Lower lobe of right lung (tissue), 2 donors: ENCODE measurements at regions not wholly inside any gene's neighbourhood (a gene's known extent, or its start where the extent isn't known, plus 50 kb on each side); places are given as distances from the start of the nearest gene placed in this dataset.

Experiments
- ATAC-seq, 2 donors: fragments of 200-7000 bp; cut with Tn5 transposase; one replicate each; pipeline ENCODE4 v1.9.1; 2020 to 2022; ENCODE audit warnings: mild to moderate bottlenecking in 2 of 2, moderate library complexity in 2 of 2
- DNase-seq: peaks from one replicate; pipeline ENCODE4 v3.0.0-alpha.2; 2020
- H3K27ac ChIP-seq: fragments of 200-600 bp; one replicate; pipeline ENCODE4 v1.8.0; 2022
- H3K27me3 ChIP-seq: fragments of 200-600 bp; one replicate; pipeline ENCODE4 v1.8.0; 2022; ENCODE audit warnings: low read depth
- H3K36me3 ChIP-seq: fragments of 200-600 bp; one replicate; pipeline ENCODE4 v1.8.0; 2022; ENCODE audit warnings: mild to moderate bottlenecking
- H3K4me1 ChIP-seq: fragments of 200-600 bp; one replicate; pipeline ENCODE4 v1.8.0; 2022
- H3K4me3 ChIP-seq: fragments of 200-600 bp; one replicate; pipeline ENCODE4 v1.8.0; 2022; ENCODE audit warnings: mild to moderate bottlenecking
- H3K9me3 ChIP-seq: fragments of 200-600 bp; one replicate; pipeline ENCODE4 v1.8.0; 2022
- intact Hi-C: fragments of 100-400 bp; cut with DNase I; formaldehyde crosslinking; loops from one replicate; pipeline ENCODE4 v1.11.0; 2022
- TF ChIP-seq, protein P1 (sequence below): fragments of 200-600 bp; IDR thresholded peaks from one replicate; pipeline ENCODE4 v1.8.0; 2022; ENCODE audit warnings: antibody characterized with exemption, mild to moderate bottlenecking
- donor health status: DM: no; HTN: yes; CAD: no; lungs with severe emphysema.

DNA sequence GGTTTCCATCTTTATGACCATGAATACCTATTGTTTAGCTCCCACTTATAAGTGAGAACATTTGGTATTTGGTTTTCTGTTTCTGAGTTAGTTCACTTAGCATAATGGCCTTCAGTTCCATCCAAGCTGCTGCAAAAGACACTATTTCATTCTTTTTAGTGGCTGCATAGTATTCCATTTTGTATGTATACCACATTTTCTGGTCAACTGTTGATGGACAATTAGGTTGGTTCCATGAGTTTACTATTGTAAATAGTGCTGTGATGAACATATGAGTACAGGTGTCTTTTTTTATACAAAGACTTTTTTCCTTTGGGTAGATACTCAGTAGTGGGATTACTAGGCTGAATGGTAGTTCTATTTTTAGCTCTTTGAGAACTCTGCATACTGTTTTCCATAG, 87.8 kb upstream of the GOT2 start:
- Histone ChIP-seq H3K27ac (no peak overlapping the region), H3K27me3 (peaks cover 4% of the 10 kb centered on the region), H3K4me3 (no peak overlapping the region), H3K4me1 (no peaks in the 10 kb centered on the region), H3K36me3 (no peaks in the 10 kb centered on the region), H3K9me3 (peaks cover 4% of the 10 kb centered on the region)
- TF ChIP-seq, protein P1, sequence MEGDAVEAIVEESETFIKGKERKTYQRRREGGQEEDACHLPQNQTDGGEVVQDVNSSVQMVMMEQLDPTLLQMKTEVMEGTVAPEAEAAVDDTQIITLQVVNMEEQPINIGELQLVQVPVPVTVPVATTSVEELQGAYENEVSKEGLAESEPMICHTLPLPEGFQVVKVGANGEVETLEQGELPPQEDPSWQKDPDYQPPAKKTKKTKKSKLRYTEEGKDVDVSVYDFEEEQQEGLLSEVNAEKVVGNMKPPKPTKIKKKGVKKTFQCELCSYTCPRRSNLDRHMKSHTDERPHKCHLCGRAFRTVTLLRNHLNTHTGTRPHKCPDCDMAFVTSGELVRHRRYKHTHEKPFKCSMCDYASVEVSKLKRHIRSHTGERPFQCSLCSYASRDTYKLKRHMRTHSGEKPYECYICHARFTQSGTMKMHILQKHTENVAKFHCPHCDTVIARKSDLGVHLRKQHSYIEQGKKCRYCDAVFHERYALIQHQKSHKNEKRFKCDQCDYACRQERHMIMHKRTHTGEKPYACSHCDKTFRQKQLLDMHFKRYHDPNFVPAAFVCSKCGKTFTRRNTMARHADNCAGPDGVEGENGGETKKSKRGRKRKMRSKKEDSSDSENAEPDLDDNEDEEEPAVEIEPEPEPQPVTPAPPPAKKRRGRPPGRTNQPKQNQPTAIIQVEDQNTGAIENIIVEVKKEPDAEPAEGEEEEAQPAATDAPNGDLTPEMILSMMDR, result no peak
- intact Hi-C loops, result no loop called here
- DNase-seq (no peak), ATAC-seq (no peak)

DNA sequence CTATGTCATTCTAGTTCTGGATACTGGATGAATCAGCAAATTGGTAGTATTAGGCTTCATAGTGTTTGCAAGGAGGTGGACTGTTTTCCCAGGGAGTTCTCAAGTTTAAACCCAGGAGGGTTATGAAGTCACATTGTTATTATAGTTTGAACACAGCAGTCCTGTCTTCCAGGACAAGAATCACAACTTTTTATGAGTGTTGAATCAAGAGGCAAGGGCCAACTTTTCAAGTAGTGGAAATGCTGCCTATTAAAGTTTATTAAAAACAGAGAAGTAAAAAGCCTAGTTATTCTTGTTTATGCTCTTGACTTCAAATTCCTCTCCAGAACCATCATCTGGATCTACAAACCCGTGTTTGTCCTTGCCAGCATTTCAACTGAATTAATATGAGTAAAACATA, 86.3 kb upstream of the GOT2 start:
- no peak for DNase-seq
- no peak for ATAC-seq
- Histone ChIP-seq H3K9me3 (peaks cover 4% of the 10 kb centered on the region), H3K4me1 (no peaks in the 10 kb centered on the region), H3K27ac (no peak overlapping the region), H3K36me3 (no peaks in the 10 kb centered on the region), H3K27me3 (peaks cover 4% of the 10 kb centered on the region), H3K4me3 (no peak overlapping the region)
- TF ChIP-seq, protein P1, result no peak
- intact Hi-C loops, result no loop called here

DNA sequence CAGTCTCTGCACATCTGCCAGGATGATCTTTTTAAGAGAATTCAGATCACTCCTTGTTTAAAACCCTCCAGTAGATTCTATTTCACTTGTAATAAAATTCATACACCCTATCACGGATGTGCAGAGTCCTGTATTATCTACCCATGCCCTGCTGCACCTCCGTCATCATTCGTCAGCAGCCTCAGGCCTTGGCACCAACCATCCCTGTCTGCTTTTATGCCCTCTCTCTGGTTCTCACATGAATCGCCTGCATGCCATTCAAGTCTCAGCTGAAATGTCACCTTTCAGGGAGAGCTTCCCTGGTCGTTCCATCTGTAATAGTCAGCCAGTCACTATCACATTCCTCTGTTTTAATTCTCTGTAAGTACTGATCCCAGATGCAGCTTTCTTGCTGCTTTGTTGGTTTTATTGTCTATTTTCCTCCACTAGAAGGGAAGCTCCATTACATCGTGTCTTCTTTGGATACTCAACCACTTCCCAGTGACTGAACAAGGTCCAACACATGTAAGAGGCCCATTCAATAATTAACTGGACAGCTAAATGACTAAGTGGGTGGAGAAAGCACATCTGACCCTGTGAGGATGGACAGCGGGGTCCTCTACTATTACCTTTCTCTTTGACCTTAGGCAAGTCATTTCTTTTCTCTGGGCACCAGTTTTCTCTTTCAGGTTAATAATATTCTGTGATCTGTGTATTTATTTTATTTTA, 81.2 kb upstream of the GOT2 start:
- intact Hi-C loops, result no loop called here

DNA sequence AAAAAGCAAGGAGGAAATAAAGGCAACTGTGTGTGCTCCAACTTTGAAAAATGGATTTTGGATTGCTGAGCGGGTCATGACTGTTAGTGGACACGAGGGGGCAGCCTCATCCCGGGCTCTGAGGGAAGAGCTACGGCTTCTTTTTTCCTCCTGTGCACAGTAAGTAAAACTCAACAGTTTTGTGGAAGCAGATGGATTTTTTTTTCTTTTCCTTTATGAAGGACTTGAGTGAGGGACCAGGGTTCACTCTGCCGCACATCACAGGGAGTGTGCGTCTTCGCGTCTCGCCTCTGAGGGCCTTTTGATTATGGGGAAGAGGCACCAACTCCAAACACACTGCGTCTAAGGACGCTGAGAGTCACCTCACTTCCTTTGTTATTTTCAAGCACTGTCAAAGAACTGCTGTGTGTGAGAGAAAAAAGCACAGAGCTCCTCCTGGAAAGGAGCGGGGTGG, 80.3 kb upstream of the GOT2 start:
- no peak overlapping the region for H3K27ac ChIP-seq
- H3K9me3 ChIP-seq, result no peaks in the 10 kb centered on the region
- DNase-seq (peak; percentile 51), ATAC-seq (peak; percentile 64 to 80)
- H3K4me1 ChIP-seq, result peaks cover 5% of the 10 kb centered on the region
- no peaks in the 10 kb centered on the region for H3K36me3 ChIP-seq
- intact Hi-C loops, result no loop called here
- H3K27me3 ChIP-seq, result peaks cover 4% of the 10 kb centered on the region
- TF ChIP-seq, protein P1, result peak; percentile 85
- peak overlapping the region; percentile 9 for H3K4me3 ChIP-seq

More for the DNA sequence above, 81.2 kb upstream of the GOT2 start:
- ATAC-seq, result no peak
- no peak for DNase-seq
- Histone ChIP-seq H3K4me1 (peaks cover 5% of the 10 kb centered on the region), H3K27ac (no peak overlapping the region), H3K27me3 (peaks cover 4% of the 10 kb centered on the region), H3K36me3 (no peaks in the 10 kb centered on the region), H3K9me3 (no peaks in the 10 kb centered on the region), H3K4me3 (no peak overlapping the region)
- TF ChIP-seq, protein P1, result no peak

DNA sequence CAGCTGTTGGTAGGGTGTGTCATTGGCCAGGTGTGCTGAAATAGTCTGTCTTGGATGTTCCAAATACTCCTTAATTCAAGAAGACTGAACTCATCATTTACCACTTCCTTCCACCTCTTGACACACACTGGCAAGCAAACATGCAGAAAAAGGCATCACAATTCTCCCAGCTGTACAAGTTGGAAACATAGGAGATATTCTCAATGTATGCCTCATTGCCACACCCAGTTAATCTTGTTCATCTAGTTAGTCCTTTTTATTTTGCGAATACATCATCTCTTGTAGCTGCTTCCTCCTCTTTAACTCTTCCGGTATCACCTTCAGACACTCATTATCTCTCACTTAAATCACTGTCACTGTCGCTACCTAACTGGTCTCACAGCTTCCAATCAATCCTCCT, 75.1 kb upstream of the GOT2 start:
- no peak overlapping the region for H3K4me3 ChIP-seq
- no peaks in the 10 kb centered on the region for H3K36me3 ChIP-seq
- H3K4me1 ChIP-seq, result no peaks in the 10 kb centered on the region
- H3K27ac ChIP-seq, result no peak overlapping the region
- DNase-seq, result no peak
- intact Hi-C loops, result no loop called here
- H3K27me3 ChIP-seq, result no peaks in the 10 kb centered on the region
- H3K9me3 ChIP-seq, result no peaks in the 10 kb centered on the region
- TF ChIP-seq, protein P1, result no peak
- ATAC-seq, result no peak
